IMR-90 (cell line): ENCODE measurements at regions not wholly inside any gene's neighbourhood (a gene's known extent, or its start where the extent isn't known, plus 50 kb on each side); places are given as distances from the start of the nearest gene placed in this dataset.

Source experiments
- ATAC-seq: fragments of 200-7000 bp; cut with Tn5 transposase; 2 replicates; pipeline ENCODE4 v1.9.1; 2020; ENCODE audit warnings: low read depth, mild to moderate bottlenecking, moderate library complexity
- BruUV-seq: library from RNA; stranded (reverse); fragments of 400-500 nt; replicated peaks from 2 replicates; lab custom pipeline; 2021; lab: Mats Ljungman, UMichigan
- CTCF ChIA-PET: fragments of 300-600 bp; formaldehyde crosslinking; extraction: SDS; loops from one replicate; lab custom pipeline; 2021; ENCODE audit warnings: antibody characterized with exemption; lab: Yijun Ruan, JAX
- POLR2A ChIA-PET: fragments of 300-600 bp; sonication (Branson Sonifier 250); formaldehyde crosslinking; loops from one replicate; lab custom pipeline; 2022; ENCODE audit warnings: antibody characterized with exemption; ENCODE audit not compliant: unreplicated experiment; lab: Charles Lee
- DNase-seq: peaks from one replicate; pipeline ENCODE4 v3.0.0; 2013
- H2AFZ ChIP-seq: replicated peaks from 2 replicates; pipeline ENCODE3; 2013; ENCODE audit warnings: low read length, mild to moderate bottlenecking; ENCODE audit not compliant: poor library complexity
- H2AK5ac ChIP-seq: 2 replicates; pipeline ENCODE4 v1.6.1; 2013; ENCODE audit warnings: low read depth, low read length, inconsistent platforms
- H2AK9ac ChIP-seq: replicated peaks from 2 replicates; pipeline ENCODE3; 2013; ENCODE audit warnings: mild to moderate bottlenecking, low read depth, low read length, moderate library complexity; ENCODE audit not compliant: poor library complexity
- H2BK120ac ChIP-seq: 2 replicates; pipeline ENCODE4 v1.6.1; 2013; ENCODE audit warnings: low read depth, low read length, inconsistent platforms
- H2BK15ac ChIP-seq: 3 replicates; pipeline ENCODE4 v1.6.1; 2013; ENCODE audit warnings: low read depth, low read length, inconsistent platforms
- H2BK20ac ChIP-seq: 2 replicates; pipeline ENCODE4 v1.6.1; 2013; ENCODE audit warnings: low read depth, mild to moderate bottlenecking, inconsistent platforms, low read length, moderate library complexity
- H2BK5ac ChIP-seq: 2 replicates; pipeline ENCODE4 v1.6.1; 2013; ENCODE audit warnings: mild to moderate bottlenecking, low read depth, low read length, inconsistent platforms; ENCODE audit not compliant: poor library complexity, severe bottlenecking
- H3K14ac ChIP-seq: replicated peaks from 2 replicates; pipeline ENCODE4 v1.6.1; 2013; ENCODE audit warnings: low read depth, low read length, inconsistent platforms
- H3K18ac ChIP-seq: 2 replicates; pipeline ENCODE4 v1.6.1; 2013; ENCODE audit warnings: low read depth, low read length, control low read depth
- H3K23ac ChIP-seq: 2 replicates; pipeline ENCODE4 v1.6.1; 2013; ENCODE audit warnings: low read depth, low read length, inconsistent platforms
- H3K27ac ChIP-seq: 2 replicates; pipeline ENCODE4 v1.5.1; 2013; ENCODE audit warnings: mild to moderate bottlenecking, control low read depth, low read length; ENCODE audit not compliant: insufficient read depth
- H3K27me3 ChIP-seq: 2 replicates; pipeline ENCODE4 v1.6.1; 2013; ENCODE audit warnings: low read length; ENCODE audit not compliant: control insufficient read depth, insufficient read depth
- H3K36me3 ChIP-seq: 2 replicates; pipeline ENCODE4 v1.6.1; 2013; ENCODE audit warnings: low read length, mixed read lengths; ENCODE audit not compliant: control insufficient read depth, insufficient read depth
- H3K4ac ChIP-seq: 2 replicates; pipeline ENCODE4 v1.6.1; 2013; ENCODE audit warnings: low read depth, low read length, inconsistent platforms
- H3K4me1 ChIP-seq: 2 replicates; pipeline ENCODE4 v1.6.1; 2013; ENCODE audit warnings: low read length, mixed read lengths; ENCODE audit not compliant: control insufficient read depth, insufficient read depth
- H3K4me2 ChIP-seq: 2 replicates; pipeline ENCODE4 v1.6.1; 2013; ENCODE audit warnings: low read depth, mild to moderate bottlenecking, control low read depth, low read length, moderate library complexity
- H3K4me3 ChIP-seq: 2 replicates; pipeline ENCODE4 v1.5.1; 2013; ENCODE audit warnings: low read depth, mild to moderate bottlenecking, control low read depth, low read length, moderate library complexity; ENCODE audit not compliant: insufficient read depth
- H3K56ac ChIP-seq: 2 replicates; pipeline ENCODE4 v1.6.1; 2013; ENCODE audit warnings: low read length, inconsistent platforms; ENCODE audit not compliant: insufficient read depth; ENCODE audit errors: extremely low read depth
- H3K79me1 ChIP-seq, 2 experiments: 2 replicates each; pipeline ENCODE4 v1.6.1; 2013; ENCODE audit warnings: low read length in 2 of 2, inconsistent platforms in 1 of 2, low read depth in 1 of 2
- H3K9ac ChIP-seq: 2 replicates; pipeline ENCODE4 v1.6.1; 2013; ENCODE audit warnings: low read depth, low read length, control low read depth
- H3K9me1 ChIP-seq: 2 replicates; pipeline ENCODE4 v1.6.1; 2013; ENCODE audit warnings: low read length, inconsistent platforms; ENCODE audit not compliant: insufficient read depth
- H3K9me3 ChIP-seq: 2 replicates; pipeline ENCODE4 v1.6.1; 2013; ENCODE audit warnings: low read length; ENCODE audit not compliant: control insufficient read depth, insufficient read depth
- H4K20me1 ChIP-seq: 2 replicates; pipeline ENCODE4 v1.6.1; 2013; ENCODE audit warnings: low read length, inconsistent platforms; ENCODE audit not compliant: insufficient read depth
- H4K5ac ChIP-seq: 2 replicates; pipeline ENCODE4 v1.6.1; 2013; ENCODE audit warnings: mild to moderate bottlenecking, low read depth, low read length, control low read depth
- H4K8ac ChIP-seq, 2 experiments: 2 replicates each; pipeline ENCODE4 v1.6.1; 2013; ENCODE audit warnings: low read depth in 2 of 2, low read length in 2 of 2, control low read depth in 1 of 2, inconsistent platforms in 1 of 2
- H4K91ac ChIP-seq: 2 replicates; pipeline ENCODE4 v1.6.1; 2013; ENCODE audit warnings: low read depth, low read length, inconsistent platforms; ENCODE audit not compliant: insufficient read depth
- FOS ChIP-seq: fragments of 150-350 bp; IDR thresholded peaks from 2 replicates; pipeline ENCODE4 v1.6.1; 2016; ENCODE audit warnings: low read depth, low read length
- MAFK ChIP-seq: IDR thresholded peaks from 2 replicates; pipeline ENCODE4 v1.6.1; 2012; ENCODE audit warnings: low read depth, low read length, improper control_type of control experiment
- NFE2L2 ChIP-seq: fragments of 150-350 bp; IDR thresholded peaks from 2 replicates; pipeline ENCODE4 v1.6.1; 2016; ENCODE audit warnings: low read depth, mild to moderate bottlenecking, low read length
- POLR2A ChIP-seq: IDR thresholded peaks from 2 replicates; pipeline ENCODE4 v1.6.1; 2012; ENCODE audit warnings: mild to moderate bottlenecking, low read depth, low read length
- RAD21 ChIP-seq: IDR thresholded peaks from 2 replicates; pipeline ENCODE4 v1.6.1; 2012; ENCODE audit warnings: low read length, improper control_type of control experiment
- RCOR1 ChIP-seq: IDR thresholded peaks from 2 replicates; pipeline ENCODE4 v1.6.1; 2012; ENCODE audit warnings: mild to moderate bottlenecking, low read length, improper control_type of control experiment; ENCODE audit not compliant: insufficient replicate concordance
- RFX5 ChIP-seq: IDR thresholded peaks from 2 replicates; pipeline ENCODE4 v1.8.0; 2012; ENCODE audit warnings: low read depth, mild to moderate bottlenecking, low read length, moderate library complexity
- WGBS, 2 experiments: methylation state at CpG; one replicate each; pipeline versions ENCODE4 v1.1.5 to v1.1.7; 2013; ENCODE audit warnings: missing lambda C conversion rate in 2 of 2; ENCODE audit not compliant: insufficient read length in 1 of 2; ENCODE audit errors: extremely low coverage in 2 of 2; 5-methylcytosine and 5-hydroxymethylcytosine counted together
- dilution Hi-C: fragments of 300-500 bp; cut with HindIII; formaldehyde crosslinking; loops from one replicate; pipeline ENCODE4 v1.14.3; 2018; ENCODE audit warnings: low sequenced_read_pairs; ENCODE audit not compliant: unreplicated experiment
- in situ Hi-C: fragments of 300-500 bp; cut with MboI; formaldehyde crosslinking; loops from 3 replicates; pipeline ENCODE4 v1.14.3; 2019; ENCODE audit warnings: low sequenced_read_pairs, inconsistent platforms, mixed read lengths
- intact Hi-C: fragments of 100-400 bp; cut with micrococcal nuclease; formaldehyde crosslinking; loops from 2 replicates; pipeline ENCODE4 v1.10.0; 2022
- TF ChIP-seq, protein P1 (sequence below): fragments of 150-350 bp; IDR thresholded peaks from 2 replicates; pipeline ENCODE4 v1.6.1; 2017; ENCODE audit warnings: mild to moderate bottlenecking, antibody characterized with exemption, low read length, low read depth

DNA sequence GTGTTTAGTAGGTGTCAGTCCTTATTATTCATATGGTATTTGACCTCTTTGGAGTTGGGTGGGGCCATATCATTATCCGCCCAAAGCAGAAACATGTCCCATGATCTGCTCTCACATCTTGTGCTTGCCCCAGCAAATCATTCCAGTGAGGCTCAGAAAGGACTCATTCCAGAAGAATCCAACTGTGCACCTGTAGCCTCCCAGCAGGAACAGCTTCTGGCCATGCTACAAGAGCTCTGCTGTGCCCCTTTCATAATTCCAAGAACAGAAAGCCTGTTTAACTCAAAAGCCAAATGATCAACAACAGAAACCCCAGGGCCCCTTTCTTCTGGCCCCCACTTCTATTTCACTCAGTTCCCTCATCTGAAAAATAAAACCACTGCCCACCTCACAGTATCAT lies 673.1 kb downstream of the DIAPH3 start:
- Histone ChIP-seq H3K14ac (no peak overlapping the region), H4K20me1 (no peaks in the 10 kb centered on the region), H2AFZ (no peak overlapping the region), H3K27ac (no peak overlapping the region), H2BK120ac (no peak overlapping the region), H4K8ac (no peak overlapping the region), H2BK5ac (no peak overlapping the region), H2AK5ac (no peak overlapping the region), H3K23ac (no peak overlapping the region), H3K27me3 (no peaks in the 10 kb centered on the region; the same call in 1 of the 2 replicates), H3K9me1 (no peaks in the 10 kb centered on the region), H3K9ac (no peak overlapping the region), H3K79me1 (no peaks in the 10 kb centered on the region), H3K18ac (no peak overlapping the region), H3K4ac (no peak overlapping the region), H3K36me3 (no peaks in the 10 kb centered on the region), H2BK15ac (no peak overlapping the region), H4K91ac (no peak overlapping the region), H3K4me3 (no peak overlapping the region), H4K5ac (no peak overlapping the region), H3K56ac (no peak overlapping the region), H2BK20ac (no peak overlapping the region), H2AK9ac (no peak overlapping the region), H3K9me3 (no peaks in the 10 kb centered on the region), H3K4me1 (no peaks in the 10 kb centered on the region; the same call in 1 of the 2 replicates), H3K4me2 (no peak overlapping the region)
- intact Hi-C loops (no loop called here), in situ Hi-C loops (no loop called here), dilution Hi-C loops (no loop called here)
- no peak for ATAC-seq
- BruUV-seq, result no TSS peak
- ChIA-PET POLR2A (no interaction called here), CTCF (no interaction called here)
- no CpG with 5 or more reads among the region's 1 CpG for WGBS, 2 experiments
- TF ChIP-seq MAFK (no peak), POLR2A (no peak), RFX5 (no peak), RAD21 (no peak), RCOR1 (no peak), NFE2L2 (no peak), FOS (no peak)
- TF ChIP-seq, protein P1, sequence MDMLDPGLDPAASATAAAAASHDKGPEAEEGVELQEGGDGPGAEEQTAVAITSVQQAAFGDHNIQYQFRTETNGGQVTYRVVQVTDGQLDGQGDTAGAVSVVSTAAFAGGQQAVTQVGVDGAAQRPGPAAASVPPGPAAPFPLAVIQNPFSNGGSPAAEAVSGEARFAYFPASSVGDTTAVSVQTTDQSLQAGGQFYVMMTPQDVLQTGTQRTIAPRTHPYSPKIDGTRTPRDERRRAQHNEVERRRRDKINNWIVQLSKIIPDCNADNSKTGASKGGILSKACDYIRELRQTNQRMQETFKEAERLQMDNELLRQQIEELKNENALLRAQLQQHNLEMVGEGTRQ, result no peak
- no peak for DNase-seq
